ENCODE measurements at regions not wholly inside any gene's neighbourhood (a gene's known extent, or its start where the extent isn't known, plus 50 kb on each side); places are given as distances from the start of the nearest gene placed in this dataset.

DNA sequence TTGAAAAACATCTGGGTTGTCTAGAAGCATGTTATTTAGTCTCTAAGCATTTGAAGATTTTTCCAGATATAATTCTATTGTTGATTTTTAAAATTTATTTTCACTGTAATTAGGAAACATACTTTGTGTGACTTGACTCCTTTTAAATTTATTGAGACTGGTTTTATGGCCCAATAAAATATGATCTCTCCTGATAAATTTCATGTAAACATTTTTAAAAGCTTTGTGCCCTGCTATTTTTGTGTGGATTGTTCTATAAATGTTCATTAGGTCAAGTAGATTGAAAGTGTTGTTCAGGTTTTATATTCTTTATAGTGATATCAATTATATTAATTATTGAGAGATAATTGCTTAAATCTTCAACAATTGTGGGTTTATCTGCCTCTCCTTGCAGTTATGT, 105.4 kb downstream of the RFX6 start:
- no peaks in the 10 kb centered on the region for H3K9me2 ChIP-seq (ENCODE audit: low read depth, low read length)
- no peak overlapping the region for H3K27ac ChIP-seq (ENCODE audit: low read depth, low read length, poor library complexity, severe bottlenecking)
- H3K4me3 ChIP-seq (ENCODE audit: low read depth, low read length, poor library complexity, severe bottlenecking): no peak overlapping the region
- H3K27me3 ChIP-seq (ENCODE audit: insufficient read depth, low read length): no peaks in the 10 kb centered on the region
- no peaks in the 10 kb centered on the region for H3K36me3 ChIP-seq (ENCODE audit: insufficient read depth, low read length)
- TF ChIP-seq EZH2 (IDR thresholded peaks at IDR 0.05; ENCODE audit: borderline replicate concordance, low read length): no peak
- TF ChIP-seq, protein P1, sequence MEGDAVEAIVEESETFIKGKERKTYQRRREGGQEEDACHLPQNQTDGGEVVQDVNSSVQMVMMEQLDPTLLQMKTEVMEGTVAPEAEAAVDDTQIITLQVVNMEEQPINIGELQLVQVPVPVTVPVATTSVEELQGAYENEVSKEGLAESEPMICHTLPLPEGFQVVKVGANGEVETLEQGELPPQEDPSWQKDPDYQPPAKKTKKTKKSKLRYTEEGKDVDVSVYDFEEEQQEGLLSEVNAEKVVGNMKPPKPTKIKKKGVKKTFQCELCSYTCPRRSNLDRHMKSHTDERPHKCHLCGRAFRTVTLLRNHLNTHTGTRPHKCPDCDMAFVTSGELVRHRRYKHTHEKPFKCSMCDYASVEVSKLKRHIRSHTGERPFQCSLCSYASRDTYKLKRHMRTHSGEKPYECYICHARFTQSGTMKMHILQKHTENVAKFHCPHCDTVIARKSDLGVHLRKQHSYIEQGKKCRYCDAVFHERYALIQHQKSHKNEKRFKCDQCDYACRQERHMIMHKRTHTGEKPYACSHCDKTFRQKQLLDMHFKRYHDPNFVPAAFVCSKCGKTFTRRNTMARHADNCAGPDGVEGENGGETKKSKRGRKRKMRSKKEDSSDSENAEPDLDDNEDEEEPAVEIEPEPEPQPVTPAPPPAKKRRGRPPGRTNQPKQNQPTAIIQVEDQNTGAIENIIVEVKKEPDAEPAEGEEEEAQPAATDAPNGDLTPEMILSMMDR (IDR thresholded peaks at IDR 0.05; ENCODE audit: low read length): no peak
- no peaks in the 10 kb centered on the region for H3K9me3 ChIP-seq (ENCODE audit: low read length)
- no peak overlapping the region for H3K4me2 ChIP-seq (ENCODE audit: low read length)
- H4K20me1 ChIP-seq (ENCODE audit: insufficient read depth, low read length): no peaks in the 10 kb centered on the region
- H3K79me2 ChIP-seq (ENCODE audit: insufficient read depth, low read length): no peaks in the 10 kb centered on the region
- H3K4me1 ChIP-seq (ENCODE audit: insufficient read depth, low read length, severe bottlenecking): no peaks in the 10 kb centered on the region
- no peak overlapping the region for H3K9ac ChIP-seq (ENCODE audit: low read length)
- no peak overlapping the region for H2AFZ ChIP-seq (ENCODE audit: low read length)
- no peaks in the 10 kb centered on the region for H3F3A ChIP-seq (ENCODE audit: insufficient read depth, low read length)

DNA sequence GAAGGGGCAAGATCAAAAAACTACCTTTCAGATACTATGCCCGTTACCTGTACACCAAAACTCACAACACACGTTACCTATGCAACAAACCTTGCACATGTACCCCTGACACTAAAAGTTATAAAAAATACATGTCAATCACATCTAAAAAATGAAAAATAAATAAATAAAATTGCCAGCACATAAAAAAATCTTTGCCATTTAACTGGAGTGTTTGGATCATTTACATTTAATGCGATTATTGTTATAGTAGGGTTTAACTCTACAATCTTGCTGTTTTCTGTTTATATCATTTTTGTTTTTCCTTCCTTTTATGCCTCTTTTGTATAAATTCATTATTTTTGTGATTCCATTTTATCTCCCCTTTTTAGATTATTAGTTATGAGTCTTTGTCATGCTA, 106.3 kb downstream of the RFX6 start:
- Histone ChIP-seq H2AFZ (ENCODE audit: low read length) (no peak overlapping the region), H3K4me3 (ENCODE audit: low read depth, low read length, poor library complexity, severe bottlenecking) (no peak overlapping the region), H3K9me2 (ENCODE audit: low read depth, low read length) (no peaks in the 10 kb centered on the region), H3F3A (ENCODE audit: insufficient read depth, low read length) (no peaks in the 10 kb centered on the region), H3K27me3 (ENCODE audit: insufficient read depth, low read length) (no peaks in the 10 kb centered on the region), H4K20me1 (ENCODE audit: insufficient read depth, low read length) (no peaks in the 10 kb centered on the region), H3K79me2 (ENCODE audit: insufficient read depth, low read length) (no peaks in the 10 kb centered on the region), H3K9ac (ENCODE audit: low read length) (no peak overlapping the region), H3K4me1 (ENCODE audit: insufficient read depth, low read length, severe bottlenecking) (no peaks in the 10 kb centered on the region), H3K9me3 (ENCODE audit: low read length) (no peaks in the 10 kb centered on the region), H3K4me2 (ENCODE audit: low read length) (no peak overlapping the region), H3K27ac (ENCODE audit: low read depth, low read length, poor library complexity, severe bottlenecking) (no peak overlapping the region), H3K36me3 (ENCODE audit: insufficient read depth, low read length) (no peaks in the 10 kb centered on the region)
- TF ChIP-seq, protein P1 (IDR thresholded peaks at IDR 0.05; ENCODE audit: low read length): no peak
- no peak for TF ChIP-seq EZH2 (IDR thresholded peaks at IDR 0.05; ENCODE audit: borderline replicate concordance, low read length)

DNA sequence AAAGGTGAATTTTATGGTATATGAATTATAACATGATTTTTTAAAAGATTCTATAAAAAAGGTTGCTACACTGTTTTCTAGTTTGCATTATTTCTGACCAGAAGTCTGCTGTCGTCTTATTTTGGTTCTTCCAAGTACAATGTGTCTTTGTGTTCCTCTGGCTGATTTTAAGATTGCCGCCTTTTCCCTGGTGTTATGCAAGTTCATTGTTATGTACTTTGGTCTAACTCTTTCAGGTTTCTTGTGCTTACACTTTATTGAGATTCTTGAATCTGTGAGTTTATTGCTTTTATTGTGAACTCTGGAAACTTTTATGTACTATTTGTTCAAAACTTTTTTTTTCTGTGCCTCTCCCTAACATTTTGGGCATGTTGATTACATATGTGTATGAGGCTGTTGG, 109.8 kb downstream of the RFX6 start:
- H3K4me1 ChIP-seq (ENCODE audit: insufficient read depth, low read length, severe bottlenecking): no peaks in the 10 kb centered on the region
- no peaks in the 10 kb centered on the region for H3K79me2 ChIP-seq (ENCODE audit: insufficient read depth, low read length)
- no peak overlapping the region for H3K9ac ChIP-seq (ENCODE audit: low read length)
- H3K4me3 ChIP-seq (ENCODE audit: low read depth, low read length, poor library complexity, severe bottlenecking): no peak overlapping the region
- H3K36me3 ChIP-seq (ENCODE audit: insufficient read depth, low read length): no peaks in the 10 kb centered on the region
- H3K4me2 ChIP-seq (ENCODE audit: low read length): no peak overlapping the region
- H3K9me2 ChIP-seq (ENCODE audit: low read depth, low read length): no peaks in the 10 kb centered on the region
- H3K27me3 ChIP-seq (ENCODE audit: insufficient read depth, low read length): no peaks in the 10 kb centered on the region
- H2AFZ ChIP-seq (ENCODE audit: low read length): no peak overlapping the region
- H3K27ac ChIP-seq (ENCODE audit: low read depth, low read length, poor library complexity, severe bottlenecking): no peak overlapping the region
- TF ChIP-seq, protein P1 (IDR thresholded peaks at IDR 0.05; ENCODE audit: low read length): no peak
- no peak for TF ChIP-seq EZH2 (IDR thresholded peaks at IDR 0.05; ENCODE audit: borderline replicate concordance, low read length)
- H3F3A ChIP-seq (ENCODE audit: insufficient read depth, low read length): no peaks in the 10 kb centered on the region
- H4K20me1 ChIP-seq (ENCODE audit: insufficient read depth, low read length): no peaks in the 10 kb centered on the region
- H3K9me3 ChIP-seq (ENCODE audit: low read length): no peaks in the 10 kb centered on the region
